HG02571 (cell line): ENCODE measurements at regions not wholly inside any gene's neighbourhood (a gene's known extent, or its start where the extent isn't known, plus 50 kb on each side); places are given as distances from the start of the nearest gene placed in this dataset.
"Not testable (repeated sequence)": the region's sequence is repeated elsewhere in the genome, so short reads cannot be mapped to it uniquely, and the experiment has no call there.

Source experiments
- ATAC-seq: cut with Tn5 transposase; IDR thresholded peaks from one replicate; pipeline ENCODE4 v1.9.1; 2021; ENCODE audit warnings: mild to moderate bottlenecking, moderate library complexity; ENCODE audit not compliant: unreplicated experiment

DNA sequence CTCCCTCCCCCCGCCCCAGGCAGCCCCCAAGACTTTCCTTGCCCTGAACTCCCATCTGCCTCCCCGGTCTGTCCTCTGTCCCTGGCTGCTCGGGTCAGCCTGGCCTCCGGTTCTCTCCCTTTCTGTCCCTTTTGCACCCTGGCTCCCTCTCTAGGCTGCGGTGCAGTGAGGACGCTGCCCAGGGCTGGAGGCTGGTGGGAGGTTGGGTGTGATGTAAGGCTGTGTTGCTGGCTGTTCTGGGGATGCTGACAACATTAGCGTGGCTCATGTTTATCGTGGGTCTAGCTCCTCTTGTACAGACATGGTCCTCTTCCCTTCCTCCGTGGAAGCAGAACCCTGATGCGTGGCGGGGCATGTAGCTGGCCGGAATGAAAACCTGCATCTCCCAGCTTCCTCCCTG lies 357.5 kb downstream of the CNTNAP3B start:
- not testable (repeated sequence) for ATAC-seq

DNA sequence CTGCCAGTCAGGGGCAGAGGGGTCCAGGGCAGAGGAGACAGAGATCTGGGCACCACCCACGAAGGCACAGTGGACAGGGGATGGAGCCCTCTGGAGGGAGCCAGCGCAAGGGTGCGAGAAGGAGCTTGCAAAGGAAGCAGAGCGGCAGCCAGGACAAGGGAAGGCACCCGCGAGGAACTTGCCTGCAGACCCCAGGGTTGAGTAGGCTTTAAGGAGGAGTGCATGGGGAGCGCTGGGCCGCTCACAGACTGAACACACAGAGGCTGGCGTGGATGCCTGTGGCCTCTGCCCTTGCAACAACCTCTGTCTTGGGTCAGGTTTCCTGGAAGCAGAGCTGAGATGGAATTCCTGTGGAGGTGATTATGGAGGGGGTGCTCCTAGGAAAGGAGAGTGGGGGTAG lies 374.4 kb downstream of the CNTNAP3B start:
- not testable (repeated sequence) for ATAC-seq

DNA sequence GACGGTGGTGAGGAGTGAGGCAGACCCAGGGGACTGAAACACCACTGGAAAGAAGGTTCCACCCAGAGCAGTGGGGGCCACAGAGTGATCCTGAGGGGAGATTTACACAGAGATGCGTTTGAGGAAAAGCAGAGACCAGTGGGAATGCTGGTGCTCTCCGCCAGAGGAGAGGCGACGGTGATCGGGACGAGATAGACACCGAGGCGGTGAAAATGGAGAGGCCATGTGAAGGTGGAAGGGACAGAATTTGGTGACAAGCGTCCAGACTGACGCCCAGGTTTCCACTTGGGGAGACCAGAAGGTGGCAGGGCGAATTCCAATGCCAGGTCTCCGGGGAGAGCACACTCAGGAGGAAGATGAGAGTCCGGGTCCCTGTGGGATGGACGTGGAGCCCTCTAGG lies 374.8 kb downstream of the CNTNAP3B start:
- ATAC-seq: not testable (repeated sequence)

DNA sequence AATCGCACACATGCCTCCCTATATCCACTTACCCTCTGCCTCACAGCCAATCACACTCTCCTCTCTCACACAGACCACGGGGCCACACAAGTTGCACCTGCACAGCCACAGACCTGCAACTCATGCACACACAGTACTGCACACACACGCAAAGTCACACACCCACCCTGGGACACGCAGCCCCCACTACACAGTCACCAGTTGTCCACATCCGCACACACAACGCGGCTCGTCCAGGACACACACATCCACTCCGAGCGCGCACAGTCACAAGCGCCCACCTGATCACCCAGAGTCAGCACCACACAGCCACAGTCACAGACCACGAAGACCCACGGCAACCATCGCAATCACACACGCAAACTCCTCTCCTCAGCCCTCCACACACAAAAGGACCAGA lies 387.3 kb downstream of the CNTNAP3B start:
- ATAC-seq: not testable (repeated sequence)

DNA sequence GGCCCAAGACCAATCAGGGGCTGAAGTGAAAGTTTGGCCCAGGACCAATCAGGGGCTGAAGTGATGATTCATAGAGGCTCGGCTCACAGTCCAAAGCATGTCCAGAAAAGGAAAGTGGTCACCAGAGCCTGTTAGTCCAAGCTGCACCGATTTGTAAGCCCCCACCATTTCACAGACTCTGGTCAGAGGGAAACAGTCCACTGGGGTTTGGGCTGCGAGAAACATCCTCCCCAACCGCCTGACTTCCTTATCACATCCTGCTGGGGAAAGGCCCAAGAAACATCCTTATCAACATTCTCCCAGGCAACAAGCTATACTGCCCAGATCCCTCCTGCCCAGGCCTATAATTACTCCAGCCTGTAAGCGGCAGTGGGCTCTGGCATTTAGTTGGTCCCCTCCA lies 388.1 kb downstream of the CNTNAP3B start:
- not testable (repeated sequence) for ATAC-seq

DNA sequence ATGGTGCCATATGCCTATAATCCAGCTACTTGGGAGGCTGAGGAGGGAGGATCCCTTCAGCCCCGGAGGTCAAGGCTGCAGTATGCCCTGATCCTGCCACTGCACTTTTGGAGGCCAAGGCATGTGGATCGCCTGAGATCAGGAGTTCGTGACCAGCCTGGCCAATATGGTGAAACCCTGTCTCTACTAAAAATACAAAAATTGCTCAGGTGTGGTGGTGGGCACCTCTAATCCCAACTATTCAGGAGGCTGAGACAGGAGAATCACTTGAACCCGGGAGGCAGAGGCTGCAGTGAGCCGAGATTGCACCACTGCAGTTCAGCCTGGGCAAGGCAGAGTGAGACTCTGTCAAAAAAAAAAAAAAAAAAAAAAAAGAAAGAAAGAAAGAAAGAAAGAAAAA lies 390.5 kb downstream of the CNTNAP3B start:
- not testable (repeated sequence) for ATAC-seq

DNA sequence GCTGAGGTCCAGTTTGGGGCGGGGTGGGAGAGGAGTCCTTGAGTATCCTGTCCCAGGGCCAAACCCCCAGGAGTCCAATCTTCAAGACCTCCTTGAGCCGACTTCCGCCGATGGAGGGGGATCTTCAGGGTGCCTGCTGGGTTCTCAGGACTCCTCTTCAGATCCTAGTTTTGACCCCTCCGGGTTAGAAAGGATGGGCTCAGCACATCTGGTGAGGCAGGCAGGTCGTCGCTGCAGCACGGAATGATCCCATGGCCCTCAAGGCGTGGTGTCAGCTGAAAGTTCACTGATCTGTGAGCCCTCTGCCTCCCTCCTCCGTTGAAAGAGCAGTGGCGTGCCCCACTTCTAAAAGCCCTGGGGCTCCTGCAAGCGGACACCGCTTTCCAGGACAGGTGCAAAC lies 430.0 kb downstream of the CNTNAP3B start:
- ATAC-seq: not testable (repeated sequence)

DNA sequence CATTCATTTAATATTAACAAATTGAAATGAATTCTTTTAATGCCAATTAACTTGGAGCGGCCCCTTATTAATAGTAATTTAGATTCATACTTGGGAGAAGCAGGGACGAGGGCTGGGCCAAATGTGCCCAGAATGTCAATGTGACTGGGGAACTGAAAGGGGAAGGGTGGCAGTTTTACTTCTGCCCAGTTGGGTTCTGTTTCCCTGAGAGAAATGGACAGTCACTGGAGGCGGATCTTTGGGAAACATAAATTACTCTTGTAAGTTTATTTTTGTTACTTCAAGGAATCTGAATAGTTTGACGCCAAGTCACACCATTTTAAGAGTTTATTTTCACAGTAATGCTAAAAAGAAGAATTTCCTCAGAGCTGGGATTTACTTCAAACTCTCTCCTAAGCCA lies 432.1 kb downstream of the CNTNAP3B start:
- not testable (repeated sequence) for ATAC-seq

DNA sequence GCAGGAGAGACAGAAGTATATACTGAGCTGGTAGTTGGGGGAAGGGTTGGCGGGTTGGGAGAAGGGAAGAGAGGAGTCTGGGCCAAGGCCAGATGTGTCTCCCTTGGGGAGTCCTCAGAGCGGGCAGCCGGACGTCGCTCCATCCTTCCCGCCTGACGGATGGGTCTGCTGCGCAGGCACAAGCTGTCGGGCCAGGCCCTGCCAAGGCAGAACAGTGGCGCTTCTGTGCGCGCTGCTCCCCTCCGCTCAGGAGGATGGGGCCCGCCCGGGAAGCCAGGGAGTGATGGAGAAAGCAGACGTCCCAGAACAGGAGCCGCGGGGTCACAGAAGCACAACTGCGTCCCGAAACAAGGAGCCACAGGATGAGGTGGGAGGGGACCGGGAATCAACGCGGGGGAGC lies 449.9 kb downstream of the CNTNAP3B start:
- ATAC-seq: not testable (repeated sequence)

DNA sequence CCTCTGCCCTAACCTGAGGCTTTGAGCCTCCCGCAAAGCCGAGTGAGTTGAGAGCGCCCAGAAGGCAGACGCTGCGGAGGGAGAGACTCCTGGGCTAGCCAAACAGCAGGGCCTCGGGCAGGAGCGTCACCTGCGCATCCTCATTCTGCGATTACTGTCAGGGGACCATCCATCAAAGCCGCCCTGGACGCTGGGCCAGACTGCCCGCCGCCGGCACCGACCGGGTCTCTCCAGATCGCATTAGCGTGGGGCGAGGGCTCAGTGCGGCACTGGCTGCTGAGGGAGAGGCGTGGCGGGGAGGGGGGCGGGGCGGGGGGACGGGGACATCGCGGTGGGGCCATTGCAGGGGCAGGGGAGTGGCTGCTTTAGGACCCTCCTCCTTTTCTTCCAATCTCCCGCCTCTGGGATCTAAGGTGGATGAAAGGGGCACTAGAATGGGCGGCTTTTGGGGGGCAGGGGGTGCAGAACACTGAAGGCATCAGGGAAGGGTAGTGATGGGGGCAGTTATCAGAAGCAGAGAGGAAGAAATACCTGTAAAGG lies 465.7 kb downstream of the CNTNAP3B start:
- not testable (repeated sequence) for ATAC-seq

DNA sequence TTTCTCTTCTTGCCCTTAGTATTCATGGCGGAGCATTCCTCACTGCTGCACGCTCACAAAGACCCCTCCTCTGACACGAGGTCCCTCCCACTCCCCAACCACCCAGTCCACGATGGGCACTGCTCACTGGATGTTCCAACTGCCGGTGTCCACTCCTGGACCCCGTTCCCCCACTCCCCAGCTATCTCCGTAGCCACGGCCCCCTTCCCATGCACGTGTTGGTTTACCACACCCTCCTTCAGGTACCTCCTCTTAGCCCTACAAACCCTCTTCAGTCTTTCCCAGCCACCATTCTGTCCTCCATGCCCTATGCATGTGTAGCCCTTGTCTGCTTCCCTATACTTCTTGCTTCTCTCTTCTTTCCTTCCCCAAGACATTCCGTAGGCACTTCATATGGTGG lies 469.6 kb upstream of the ZNG1F start:
- ATAC-seq: not testable (repeated sequence)

DNA sequence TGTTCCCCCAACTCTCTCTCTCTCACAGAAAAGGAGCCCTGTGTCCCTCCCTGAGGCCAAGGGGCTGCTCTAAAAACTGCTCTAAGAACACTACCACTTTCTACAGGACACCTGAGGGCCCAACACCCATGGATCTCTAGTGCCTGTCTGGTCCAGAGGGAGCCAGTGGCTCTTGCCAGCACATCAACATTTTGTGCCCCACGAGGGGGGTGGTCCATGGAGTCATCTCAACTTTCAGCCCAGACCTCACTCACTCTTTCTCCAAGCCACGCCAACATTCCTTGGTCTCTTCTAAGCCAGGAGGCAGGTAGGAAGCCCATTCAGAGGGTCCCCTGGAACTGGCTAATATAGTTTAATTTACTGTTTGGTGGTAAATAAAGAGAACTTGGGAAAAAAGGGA lies 469.0 kb upstream of the ZNG1F start:
- ATAC-seq: not testable (repeated sequence)

DNA sequence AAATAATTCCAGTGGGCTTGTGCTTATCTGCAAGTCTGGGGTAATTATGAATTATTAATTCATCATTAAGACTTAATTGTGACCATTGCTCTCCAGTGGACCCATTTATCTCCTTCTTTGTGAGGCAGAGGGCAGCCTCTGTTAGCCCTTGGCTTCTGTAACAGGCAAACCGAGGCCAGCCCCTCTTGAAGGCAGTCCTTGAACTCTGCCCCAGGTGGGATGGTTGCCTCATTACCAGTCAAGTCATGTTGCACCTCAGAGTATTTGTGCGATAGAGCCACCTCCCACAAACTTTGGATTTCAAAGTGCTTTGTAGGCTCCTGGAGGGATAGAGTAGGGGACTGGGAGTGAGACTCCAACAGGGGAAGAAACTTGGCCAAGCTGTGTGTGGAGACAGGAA lies 468.0 kb upstream of the ZNG1F start:
- not testable (repeated sequence) for ATAC-seq

DNA sequence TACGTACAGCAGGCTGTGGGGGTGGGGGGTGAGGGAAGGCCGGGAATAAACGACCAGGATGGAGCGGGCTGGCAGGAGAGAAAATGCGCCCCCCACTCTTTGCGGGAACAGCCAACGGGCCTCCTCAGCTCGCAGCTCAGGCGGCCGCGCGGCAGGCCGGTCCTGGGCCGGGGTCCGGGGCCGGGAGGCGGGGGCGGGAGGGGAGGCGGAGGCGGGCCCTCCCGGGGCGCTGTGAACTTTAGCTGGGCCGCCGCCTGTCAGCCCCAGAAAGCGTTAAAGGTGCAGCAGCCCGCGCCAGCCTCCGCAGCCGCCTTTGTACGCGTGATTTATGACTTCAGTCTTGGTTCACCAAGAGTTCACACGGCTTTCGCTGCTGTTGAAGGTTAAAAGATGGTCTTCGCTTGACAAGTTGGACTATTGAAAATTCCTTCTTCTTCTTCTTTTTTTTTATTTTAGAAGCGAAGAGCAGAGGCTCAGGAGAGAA lies 466.0 kb upstream of the ZNG1F start:
- ATAC-seq: not testable (repeated sequence)

DNA sequence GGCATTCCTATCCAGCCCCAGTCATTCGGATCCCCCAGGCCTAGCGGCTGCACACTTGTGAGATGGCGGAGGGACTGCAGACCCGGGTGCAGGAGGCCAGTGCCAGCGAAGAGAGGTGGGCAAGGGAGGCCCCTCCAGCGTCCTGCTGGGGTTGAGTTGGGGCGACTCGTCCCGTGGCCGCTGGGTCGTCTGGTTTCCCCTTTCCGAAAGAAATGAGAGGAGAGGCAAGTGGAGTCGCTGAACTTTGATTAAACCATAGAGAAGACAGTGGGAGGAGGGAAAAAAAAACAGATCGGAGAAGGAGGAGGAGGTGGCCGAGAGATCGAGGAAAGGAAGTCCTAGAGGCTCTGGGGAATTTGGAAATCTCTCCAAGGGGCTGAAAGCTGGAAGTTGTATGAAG lies 465.2 kb upstream of the ZNG1F start:
- ATAC-seq: not testable (repeated sequence)

DNA sequence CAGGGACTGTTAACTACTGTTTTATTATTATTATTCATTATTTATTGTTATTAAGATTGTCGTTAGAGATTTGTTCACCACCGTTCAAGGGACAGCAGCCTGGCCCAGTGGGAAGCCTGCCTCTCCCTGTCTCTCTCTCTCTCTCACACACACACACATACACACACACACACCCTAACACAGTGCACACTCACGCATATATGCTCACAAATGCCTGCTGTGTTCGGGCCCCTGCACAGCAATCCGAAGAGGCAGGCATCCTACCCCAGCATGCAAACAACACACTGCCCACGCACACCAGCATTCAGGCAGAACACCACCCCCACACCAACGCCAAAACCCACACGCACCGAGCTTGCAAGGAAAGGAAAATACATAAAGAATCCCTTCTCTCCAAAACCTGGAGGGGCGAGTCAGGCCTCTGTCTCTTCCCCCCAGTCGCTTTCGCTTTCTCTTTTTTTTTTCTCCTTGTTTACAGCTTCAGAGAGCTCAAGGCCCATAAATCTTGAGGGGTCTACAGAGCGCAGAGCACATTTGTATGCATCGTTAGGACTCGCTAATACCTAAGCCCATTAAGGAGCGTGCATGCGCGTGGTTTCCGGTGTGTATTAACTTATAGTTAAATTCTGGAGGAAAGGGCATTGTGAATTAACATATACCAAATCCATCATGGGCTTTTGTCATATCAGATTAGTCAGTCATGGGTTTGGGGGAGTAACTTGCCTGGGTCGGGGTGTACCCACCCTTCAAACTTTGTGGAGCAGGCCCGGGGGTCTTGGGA lies 464.6 kb upstream of the ZNG1F start:
- not testable (repeated sequence) for ATAC-seq

DNA sequence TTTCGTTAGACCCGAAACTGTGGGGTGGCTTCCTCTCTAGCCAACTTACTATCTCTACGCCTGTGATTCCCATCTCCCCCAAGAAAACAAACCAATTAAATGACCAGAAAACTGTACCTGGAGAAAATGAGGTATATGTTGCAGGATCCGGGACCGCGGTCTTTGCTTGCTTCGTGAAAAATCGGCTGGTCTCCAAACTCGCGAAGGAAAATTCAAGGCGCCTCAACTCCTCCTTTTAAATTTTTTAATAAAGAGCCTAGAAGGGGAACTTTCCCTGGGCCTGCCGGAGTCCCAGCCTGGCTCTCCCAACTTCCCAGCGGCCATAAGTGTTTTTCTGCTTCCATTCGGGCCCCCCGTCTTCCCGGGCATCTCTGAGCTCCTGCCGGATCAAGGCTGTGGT lies 463.7 kb upstream of the ZNG1F start:
- ATAC-seq: not testable (repeated sequence)

DNA sequence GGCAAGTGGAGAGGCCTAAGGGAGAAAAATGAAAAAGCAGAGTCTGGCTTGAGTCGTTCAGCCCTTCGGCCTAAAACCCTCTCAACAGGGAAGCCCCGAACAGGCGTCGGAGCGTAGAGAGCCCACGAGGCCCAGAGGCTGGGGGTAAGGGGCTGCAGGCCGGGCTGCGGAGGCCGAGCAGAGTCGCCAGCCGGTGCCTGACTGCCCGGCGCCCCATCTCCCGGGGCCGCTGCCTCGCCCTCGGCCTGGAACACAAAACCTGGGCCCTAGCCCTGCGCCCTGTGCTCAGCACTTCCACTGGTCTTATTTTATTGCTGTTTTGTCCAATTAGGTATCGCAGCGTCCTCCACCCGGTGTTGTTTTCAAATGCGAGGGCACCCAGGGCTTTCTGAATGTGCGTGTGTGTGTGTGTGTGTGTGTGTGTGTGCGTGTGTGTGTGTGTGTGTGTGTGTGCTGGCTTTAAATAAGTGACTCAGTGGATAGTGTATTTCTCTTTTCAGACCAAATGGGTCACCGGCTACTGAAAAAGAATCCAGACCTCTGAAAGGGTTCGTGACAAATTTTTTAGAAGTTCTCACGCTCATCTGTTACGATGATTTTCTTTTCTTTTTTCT lies 463.1 kb upstream of the ZNG1F start:
- ATAC-seq: not testable (repeated sequence)

DNA sequence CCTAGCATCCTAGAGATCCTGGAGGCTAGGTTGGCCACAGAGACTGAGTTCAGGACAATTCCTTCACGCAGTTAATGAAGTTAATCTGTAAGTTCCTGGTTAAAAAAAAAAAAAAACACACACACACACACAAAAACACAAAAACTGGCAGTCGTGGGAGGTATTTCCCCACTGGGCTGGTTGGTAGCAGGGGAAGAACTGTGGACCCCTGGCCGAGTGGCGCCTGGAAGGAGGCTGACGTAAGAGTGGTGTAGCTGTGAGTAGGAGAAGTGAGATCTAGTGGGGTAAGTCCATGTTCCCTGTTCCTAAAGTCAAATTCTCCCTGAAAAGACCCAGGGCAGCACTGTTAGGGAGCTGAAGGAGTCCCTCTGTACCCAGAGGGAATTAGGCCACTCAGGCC lies 461.0 kb upstream of the ZNG1F start:
- not testable (repeated sequence) for ATAC-seq

DNA sequence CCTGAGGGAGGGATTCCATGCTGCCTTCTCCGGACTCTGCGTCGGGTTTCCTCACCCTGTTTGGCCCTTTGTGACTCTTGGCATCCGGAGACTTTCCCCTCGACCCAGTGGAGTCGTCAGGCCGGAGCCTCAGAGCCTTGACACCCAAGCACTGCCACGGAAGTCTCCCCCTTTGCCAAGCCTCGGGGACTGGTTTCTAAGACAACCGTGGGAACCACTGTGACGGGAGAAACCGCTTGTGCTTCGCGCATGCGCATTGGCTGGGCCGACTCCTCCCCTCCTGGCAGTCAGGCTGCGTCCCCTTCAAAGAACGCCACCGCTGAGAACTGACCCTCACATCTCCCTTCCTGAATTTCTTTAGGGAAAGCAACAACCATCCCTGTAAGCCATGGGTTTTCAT lies 459.4 kb upstream of the ZNG1F start:
- not testable (repeated sequence) for ATAC-seq

DNA sequence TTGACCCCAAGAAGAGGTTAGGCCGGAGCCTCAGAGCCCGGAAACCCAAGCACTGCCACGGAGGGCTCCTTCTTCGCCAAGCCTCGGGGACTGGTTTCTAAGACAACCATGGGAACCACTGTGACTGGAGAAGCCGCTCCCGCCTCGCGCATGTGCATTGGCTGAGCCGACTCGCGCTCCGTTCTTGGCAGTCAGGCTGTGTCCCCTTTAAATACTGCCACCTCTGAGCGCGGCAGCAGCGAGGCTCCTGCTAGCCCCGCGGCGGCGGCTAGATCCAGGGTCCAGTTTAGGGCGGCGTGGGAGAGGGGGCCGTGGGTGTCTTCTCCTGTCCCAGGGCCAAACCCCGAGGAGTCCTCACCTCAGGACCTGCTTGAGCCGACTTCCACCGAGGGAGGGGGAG lies 457.1 kb upstream of the ZNG1F start:
- not testable (repeated sequence) for ATAC-seq
